ENCODE measurements at regions not wholly inside any gene's neighbourhood (a gene's known extent, or its start where the extent isn't known, plus 50 kb on each side); places are given as distances from the start of the nearest gene placed in this dataset.

- Histone ChIP-seq H3K27me3 (ENCODE audit: control insufficient read depth in 4 of 4, insufficient read depth in 4 of 4, low read length in 3 of 4) (no peaks in the 10 kb centered on the region), H3K4me3 (ENCODE audit: low read depth in 1 of 3, low read length in 3 of 3) (no peak overlapping the region), H3K27ac (ENCODE audit: low read depth in 1 of 2, low read length in 2 of 2) (no peak overlapping the region), H3K9me3 (ENCODE audit: control insufficient read depth in 4 of 4, low read length in 3 of 4) (no peaks in the 10 kb centered on the region), H3K36me3 (ENCODE audit: control insufficient read depth in 4 of 4, insufficient read depth in 3 of 4, low read depth in 1 of 4, low read length in 3 of 4) (no peaks in the 10 kb centered on the region), H3K4me1 (ENCODE audit: control insufficient read depth in 4 of 4, insufficient read depth in 4 of 4, low read length in 3 of 4) (peaks cover 0 to 6% (median 4%) of the 10 kb centered on the region in 4 donors), H3K9ac (ENCODE audit: low read depth in 1 of 2, low read length in 2 of 2) (no peak overlapping the region)
- 59% methylated on average over 5 of the region's 5 CpGs for WGBS
- no peak for DNase-seq (ENCODE audit: low spot score)
- TF ChIP-seq FOXA2 (IDR thresholded peaks at IDR 0.05): no peak
- TF ChIP-seq SP1 (IDR thresholded peaks at IDR 0.05): no peak
- TF ChIP-seq TAF1 (conservative IDR thresholded peaks at IDR 0.05): no peak
- TF ChIP-seq ZBTB33 (IDR thresholded peaks at IDR 0.05): no peak
- no peak for TF ChIP-seq FOXA1 (IDR thresholded peaks at IDR 0.05)
- no peak for TF ChIP-seq GABPA (IDR thresholded peaks at IDR 0.05 in 1 of 2, conservative IDR thresholded peaks at IDR 0.05 in 1 of 2)
- no peak for TF ChIP-seq NR2F2 (IDR thresholded peaks at IDR 0.05)
- no peak for TF ChIP-seq HNF4A (conservative IDR thresholded peaks at IDR 0.05)
- no peak for TF ChIP-seq REST (IDR thresholded peaks at IDR 0.05)
- TF ChIP-seq RAD21 (IDR thresholded peaks at IDR 0.05): no peak
- TF ChIP-seq YY1 (IDR thresholded peaks at IDR 0.05): no peak
Measured at GRCh38 chr1:57986432-57986831, 560.1 kb downstream of the OMA1 start.

- Histone ChIP-seq H3K36me3 (ENCODE audit: control insufficient read depth in 4 of 4, insufficient read depth in 3 of 4, low read depth in 1 of 4, low read length in 3 of 4) (no peaks in the 10 kb centered on the region), H3K4me3 (ENCODE audit: low read depth in 1 of 3, low read length in 3 of 3) (no peak overlapping the region), H3K4me1 (ENCODE audit: control insufficient read depth in 4 of 4, insufficient read depth in 4 of 4, low read length in 3 of 4) (peaks cover 0 to 6% (median 4%) of the 10 kb centered on the region in 4 donors), H3K9me3 (ENCODE audit: control insufficient read depth in 4 of 4, low read length in 3 of 4) (no peaks in the 10 kb centered on the region), H3K27me3 (ENCODE audit: control insufficient read depth in 4 of 4, insufficient read depth in 4 of 4, low read length in 3 of 4) (no peaks in the 10 kb centered on the region), H3K27ac (ENCODE audit: low read depth in 1 of 2, low read length in 2 of 2) (no peak overlapping the region), H3K9ac (ENCODE audit: low read depth in 1 of 2, low read length in 2 of 2) (no peak overlapping the region)
- TF ChIP-seq RAD21 (IDR thresholded peaks at IDR 0.05): no peak
- no peak for TF ChIP-seq SP1 (IDR thresholded peaks at IDR 0.05)
- no peak for TF ChIP-seq FOXA1 (IDR thresholded peaks at IDR 0.05)
- TF ChIP-seq EGR1 (IDR thresholded peaks at IDR 0.05; ENCODE audit: low read depth in 2 of 2): no peak
- no peak for DNase-seq (ENCODE audit: low spot score)
Measured at GRCh38 chr1:57984277-57984676, 560.4 kb upstream of the DAB1 start.

GRCh38 chr1:57983441-57983840, 559.6 kb upstream of the DAB1 start:
- Histone ChIP-seq H3K4me3 (ENCODE audit: low read depth in 1 of 3, low read length in 3 of 3) (no peak overlapping the region), H3K9ac (ENCODE audit: low read depth in 1 of 2, low read length in 2 of 2) (no peak overlapping the region), H3K9me3 (ENCODE audit: control insufficient read depth in 4 of 4, low read length in 3 of 4) (no peaks in the 10 kb centered on the region), H3K36me3 (ENCODE audit: control insufficient read depth in 4 of 4, insufficient read depth in 3 of 4, low read depth in 1 of 4, low read length in 3 of 4) (no peaks in the 10 kb centered on the region), H3K27ac (ENCODE audit: low read depth in 1 of 2, low read length in 2 of 2) (no peak overlapping the region), H3K27me3 (ENCODE audit: control insufficient read depth in 4 of 4, insufficient read depth in 4 of 4, low read length in 3 of 4) (no peaks in the 10 kb centered on the region), H3K4me1 (ENCODE audit: control insufficient read depth in 4 of 4, insufficient read depth in 4 of 4, low read length in 3 of 4) (peaks cover 0 to 6% (median 4%) of the 10 kb centered on the region in 4 donors)
- TF ChIP-seq ZBTB33 (IDR thresholded peaks at IDR 0.05) (no peak), TAF1 (conservative IDR thresholded peaks at IDR 0.05) (no peak), RXRA (IDR thresholded peaks at IDR 0.05) (no peak), HNF4A (conservative IDR thresholded peaks at IDR 0.05) (no peak), ATF3 (IDR thresholded peaks at IDR 0.05) (no peak), REST (IDR thresholded peaks at IDR 0.05) (no peak), EGR1 (IDR thresholded peaks at IDR 0.05; ENCODE audit: low read depth in 2 of 2) (no peak), FOXA1 (IDR thresholded peaks at IDR 0.05) (no peak), SP1 (IDR thresholded peaks at IDR 0.05) (no peak), RAD21 (IDR thresholded peaks at IDR 0.05) (no peak), YY1 (IDR thresholded peaks at IDR 0.05) (no peak), FOXA2 (IDR thresholded peaks at IDR 0.05) (no peak), HNF4G (IDR thresholded peaks at IDR 0.05) (no peak), MAX (IDR thresholded peaks at IDR 0.05) (no peak)
- DNase-seq (ENCODE audit: low spot score): no peak
- WGBS: 88% methylated on average over 3 of the region's 3 CpGs

Measured in liver (tissue), 7 donors.